ENCODE measurements at regions not wholly inside any gene's neighbourhood (a gene's known extent, or its start where the extent isn't known, plus 50 kb on each side); places are given as distances from the start of the nearest gene placed in this dataset.

- H3K9ac ChIP-seq (replicated peaks; ENCODE audit: extremely low read depth, insufficient read depth, low read length): no peak overlapping the region
- CTCF ChIA-PET: no interaction called here
- no peak overlapping the region for H3K27ac ChIP-seq (ENCODE audit: insufficient read depth, low read depth, low read length)
- POLR2A ChIA-PET: no interaction called here
- no peak for TF ChIP-seq JUN (IDR thresholded peaks at IDR 0.05; ENCODE audit: borderline replicate concordance, insufficient read depth, insufficient read length, low read depth)
- TF ChIP-seq MAX (IDR thresholded peaks at IDR 0.05; ENCODE audit: insufficient read depth, insufficient read length): no peak
- TF ChIP-seq POLR2A (IDR thresholded peaks at IDR 0.05; ENCODE audit: low read depth, low read length): no peak
- TF ChIP-seq CTCF (IDR thresholded peaks at IDR 0.05; ENCODE audit: extremely low read depth in 1 of 2, insufficient read depth in 1 of 2, low read depth in 1 of 2, low read length in 2 of 2): no peak
- no peak for TF ChIP-seq POLR2AphosphoS5 (IDR thresholded peaks at IDR 0.05; ENCODE audit: insufficient read depth, low read depth, low read length)
- no peak for TF ChIP-seq EZH2 (IDR thresholded peaks at IDR 0.05; ENCODE audit: borderline replicate concordance, low read depth, low read length, severe bottlenecking)
- no peak for TF ChIP-seq FOS (IDR thresholded peaks at IDR 0.05; ENCODE audit: borderline replicate concordance, insufficient read depth, low read length)
- no peak for TF ChIP-seq GATA2 (IDR thresholded peaks at IDR 0.05; ENCODE audit: insufficient read depth, insufficient read length, low read depth, low read length)
- TF ChIP-seq MYC (IDR thresholded peaks at IDR 0.05; ENCODE audit: low read depth, low read length): no peak
- no peaks in the 10 kb centered on the region for H3K27me3 ChIP-seq (ENCODE audit: control insufficient read depth in 2 of 2, insufficient read depth in 2 of 2, low read length in 2 of 2)
- no peaks in the 10 kb centered on the region for H4K20me1 ChIP-seq (replicated peaks; ENCODE audit: control insufficient read depth, extremely low read depth, insufficient read depth, low read length)
- intact Hi-C loops (cut with micrococcal nuclease): no loop called here
- DNase-seq (ENCODE audit: low read depth, low spot score) (no peak), FAIRE-seq (no peak)
- no peak overlapping the region for H3K4me3 ChIP-seq (replicated peaks in 1 of 3; ENCODE audit: insufficient read depth in 1 of 3, low read depth in 1 of 3, low read length in 3 of 3)
- no peaks in the 10 kb centered on the region for H3K79me2 ChIP-seq (ENCODE audit: control insufficient read depth, insufficient read depth, low read length)
- no peaks in the 10 kb centered on the region for H3K9me1 ChIP-seq (replicated peaks; ENCODE audit: control insufficient read depth, extremely low read depth, insufficient read depth, low read length)
- H3K4me2 ChIP-seq (ENCODE audit: insufficient read depth, low read length): no peak overlapping the region
- H3K36me3 ChIP-seq (ENCODE audit: control insufficient read depth in 2 of 2, extremely low read depth in 1 of 2, insufficient read depth in 2 of 2, low read length in 2 of 2): no peaks in the 10 kb centered on the region
- dilution Hi-C loops (cut with MboI; ENCODE audit: extremely low pct_ligation_motif_present, low sequenced_read_pairs): no loop called here
- H3K4me1 ChIP-seq (ENCODE audit: control insufficient read depth, extremely low read depth, insufficient read depth, low read length): no peaks in the 10 kb centered on the region
- BruUV-seq (replicated peaks): no TSS peak
- no peak overlapping the region for H2AFZ ChIP-seq (ENCODE audit: low read depth, low read length)
- no peaks in the 10 kb centered on the region for H3K9me3 ChIP-seq (replicated peaks; ENCODE audit: control insufficient read depth, insufficient read depth, low read length)
Observed at GRCh38 chr5:124373883-124374282, 372.6 kb downstream of the ZNF608 start.

All from endothelial cell of umbilical vein (primary cell).